ENCODE measurements at regions not wholly inside any gene's neighbourhood (a gene's known extent, or its start where the extent isn't known, plus 50 kb on each side); places are given as distances from the start of the nearest gene placed in this dataset.

DNA sequence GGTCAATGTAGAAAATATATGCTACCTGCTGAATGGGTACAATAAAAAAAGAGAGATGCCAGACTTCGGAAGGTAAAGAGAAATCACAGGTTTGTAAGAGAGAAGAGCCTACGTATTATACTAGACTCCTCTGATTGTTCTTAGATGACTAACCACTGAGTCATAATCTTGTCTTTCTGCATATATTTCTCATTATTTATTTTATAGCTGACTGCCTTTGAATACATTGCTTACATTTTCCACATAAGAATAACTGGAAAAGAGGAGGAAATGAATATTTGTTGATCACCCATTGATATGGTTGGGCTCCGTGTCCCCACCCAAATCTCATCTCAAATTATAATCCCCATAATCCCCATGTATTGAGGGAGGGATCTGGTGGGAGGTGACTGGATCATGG lies 90.3 kb upstream of the RAB27B start:
- ATAC-seq (no peak; the same call in 1 of the 2 replicates), DNase-seq (ENCODE audit: low read depth, low spot score) (no peak)
- Histone ChIP-seq H3K27me3 (ENCODE audit: insufficient read depth, low read length) (no peaks in the 10 kb centered on the region), H3K27ac (ENCODE audit: low read depth, low read length) (no peak overlapping the region), H3K9me3 (ENCODE audit: control insufficient read depth in 1 of 2, insufficient read depth in 1 of 2, low read depth in 1 of 2, low read length in 2 of 2) (no peaks in the 10 kb centered on the region), H3K4me3 (replicated peaks in 1 of 2; ENCODE audit: low read depth in 1 of 2, low read length in 2 of 2) (no peak overlapping the region), H3K9me2 (ENCODE audit: insufficient read depth) (no peaks in the 10 kb centered on the region), H4K20me1 (ENCODE audit: insufficient read depth) (no peaks in the 10 kb centered on the region), H3K4me2 (ENCODE audit: low read length) (peak overlapping the region; percentile 45), H3K9ac (ENCODE audit: low read length) (no peak overlapping the region), H3K79me2 (ENCODE audit: insufficient read depth, low read length) (no peaks in the 10 kb centered on the region), H3K36me3 (ENCODE audit: control insufficient read depth in 1 of 2, insufficient read depth in 2 of 2, low read length in 2 of 2) (no peaks in the 10 kb centered on the region), H2AFZ (ENCODE audit: low read depth, low read length, poor library complexity, severe bottlenecking) (peak overlapping the region; percentile 68), H3K4me1 (ENCODE audit: control insufficient read depth in 1 of 2, insufficient read depth in 2 of 2, low read length in 2 of 2) (peaks cover 0 to 38% of the 10 kb centered on the region in 2 experiments; a peak in 3 of 4 replicates)
- POLR2A ChIA-PET = no interaction called here
- intact Hi-C loops (cut with micrococcal nuclease) = no loop called here
- BruUV-seq (replicated peaks) = no TSS peak
- CTCF ChIA-PET = no interaction called here
- TF ChIP-seq FOSL1 (IDR thresholded peaks at IDR 0.05; ENCODE audit: low read depth) (peak; percentile 71), CEBPB (IDR thresholded peaks at IDR 0.05; ENCODE audit: low read depth) (no peak), JUND (IDR thresholded peaks at IDR 0.05) (peak; percentile 46), POLR2AphosphoS5 (IDR thresholded peaks at IDR 0.05; ENCODE audit: low read depth, low read length) (no peak), SP1 (IDR thresholded peaks at IDR 0.05; ENCODE audit: low read depth) (no peak; the same call in 1 of the 2 replicates), EZH2 (IDR thresholded peaks at IDR 0.05) (no peak), CBX3 (IDR thresholded peaks at IDR 0.05; ENCODE audit: low read depth) (no peak), ZNF274 (IDR thresholded peaks at IDR 0.05; ENCODE audit: low read depth, low read length) (no peak)
- TF ChIP-seq, protein P1, sequence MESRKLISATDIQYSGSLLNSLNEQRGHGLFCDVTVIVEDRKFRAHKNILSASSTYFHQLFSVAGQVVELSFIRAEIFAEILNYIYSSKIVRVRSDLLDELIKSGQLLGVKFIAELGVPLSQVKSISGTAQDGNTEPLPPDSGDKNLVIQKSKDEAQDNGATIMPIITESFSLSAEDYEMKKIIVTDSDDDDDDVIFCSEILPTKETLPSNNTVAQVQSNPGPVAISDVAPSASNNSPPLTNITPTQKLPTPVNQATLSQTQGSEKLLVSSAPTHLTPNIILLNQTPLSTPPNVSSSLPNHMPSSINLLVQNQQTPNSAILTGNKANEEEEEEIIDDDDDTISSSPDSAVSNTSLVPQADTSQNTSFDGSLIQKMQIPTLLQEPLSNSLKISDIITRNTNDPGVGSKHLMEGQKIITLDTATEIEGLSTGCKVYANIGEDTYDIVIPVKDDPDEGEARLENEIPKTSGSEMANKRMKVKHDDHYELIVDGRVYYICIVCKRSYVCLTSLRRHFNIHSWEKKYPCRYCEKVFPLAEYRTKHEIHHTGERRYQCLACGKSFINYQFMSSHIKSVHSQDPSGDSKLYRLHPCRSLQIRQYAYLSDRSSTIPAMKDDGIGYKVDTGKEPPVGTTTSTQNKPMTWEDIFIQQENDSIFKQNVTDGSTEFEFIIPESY (IDR thresholded peaks at IDR 0.05; ENCODE audit: extremely low read depth, insufficient replicate concordance, low read length) = no peak
- RAD21 ChIA-PET (ENCODE audit: low non-redundant PET in 1 of 2, low total read pairs in 2 of 2, uncharacterized antibody in 2 of 2, unreplicated experiment in 2 of 2) = no interaction called here

DNA sequence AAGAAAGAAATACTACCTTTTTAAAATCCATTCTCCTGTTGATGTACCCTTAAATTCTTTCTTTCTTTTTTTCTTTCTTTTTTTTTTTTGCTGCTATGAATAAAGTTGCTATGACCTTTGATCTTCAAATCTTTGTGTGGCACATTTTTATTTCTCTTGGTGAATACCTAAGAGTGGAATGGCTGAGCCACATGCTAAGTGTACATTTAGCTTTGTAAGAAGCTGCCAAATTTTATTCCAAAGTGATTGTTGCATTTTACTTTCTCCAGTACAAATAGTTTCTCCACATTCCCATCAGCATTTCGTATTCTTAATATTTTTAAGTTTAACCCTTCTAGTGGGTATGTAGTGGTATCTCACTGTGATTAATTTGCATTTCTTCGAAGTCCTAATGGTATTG lies 88.8 kb upstream of the RAB27B start:
- Histone ChIP-seq H2AFZ (ENCODE audit: low read depth, low read length, poor library complexity, severe bottlenecking) (peak overlapping the region; percentile 59), H3K9ac (ENCODE audit: low read length) (no peak overlapping the region), H3K9me2 (ENCODE audit: insufficient read depth) (no peaks in the 10 kb centered on the region), H3K27ac (ENCODE audit: low read depth, low read length) (no peak overlapping the region), H3K4me1 (ENCODE audit: control insufficient read depth in 1 of 2, insufficient read depth in 2 of 2, low read length in 2 of 2) (peaks cover 0 to 29% of the 10 kb centered on the region in 2 experiments; a peak in 3 of 4 replicates), H3K36me3 (ENCODE audit: control insufficient read depth in 1 of 2, insufficient read depth in 2 of 2, low read length in 2 of 2) (no peaks in the 10 kb centered on the region), H3K9me3 (ENCODE audit: control insufficient read depth in 1 of 2, insufficient read depth in 1 of 2, low read depth in 1 of 2, low read length in 2 of 2) (no peaks in the 10 kb centered on the region), H3K4me2 (ENCODE audit: low read length) (no peak overlapping the region), H3K79me2 (ENCODE audit: insufficient read depth, low read length) (no peaks in the 10 kb centered on the region), H3K27me3 (ENCODE audit: insufficient read depth, low read length) (no peaks in the 10 kb centered on the region), H4K20me1 (ENCODE audit: insufficient read depth) (no peaks in the 10 kb centered on the region), H3K4me3 (replicated peaks in 1 of 2; ENCODE audit: low read depth in 1 of 2, low read length in 2 of 2) (no peak overlapping the region)
- intact Hi-C loops (cut with micrococcal nuclease) = no loop called here
- ChIA-PET CTCF (no interaction called here), POLR2A (interaction anchor here (0.7 kb wide), 1 partner anchor 25 kb away, joined by 3 read pairs; no protein-coding TSS in a partner anchor), RAD21 (ENCODE audit: low non-redundant PET in 1 of 2, low total read pairs in 2 of 2, uncharacterized antibody in 2 of 2, unreplicated experiment in 2 of 2) (no interaction called here)
- DNase-seq (ENCODE audit: low read depth, low spot score) (no peak), ATAC-seq (no peak)
- BruUV-seq (replicated peaks) = no TSS peak
- no peak for TF ChIP-seq SRF (IDR thresholded peaks at IDR 0.05; ENCODE audit: low read depth)
- no peak for TF ChIP-seq POLR2A (IDR thresholded peaks at IDR 0.05; ENCODE audit: borderline replicate concordance, extremely low read depth, insufficient read depth, insufficient read length)
- TF ChIP-seq SP1 (IDR thresholded peaks at IDR 0.05; ENCODE audit: low read depth) = no peak
- TF ChIP-seq REST (IDR thresholded peaks at IDR 0.05; ENCODE audit: low read depth) = no peak
- no peak for TF ChIP-seq EZH2 (IDR thresholded peaks at IDR 0.05)
- TF ChIP-seq, protein P1 (IDR thresholded peaks at IDR 0.05; ENCODE audit: extremely low read depth, insufficient replicate concordance, low read length) = no peak
- no peak for TF ChIP-seq EGR1 (IDR thresholded peaks at IDR 0.05; ENCODE audit: low read depth)
- no peak for TF ChIP-seq JUND (IDR thresholded peaks at IDR 0.05)
- TF ChIP-seq, protein P2, sequence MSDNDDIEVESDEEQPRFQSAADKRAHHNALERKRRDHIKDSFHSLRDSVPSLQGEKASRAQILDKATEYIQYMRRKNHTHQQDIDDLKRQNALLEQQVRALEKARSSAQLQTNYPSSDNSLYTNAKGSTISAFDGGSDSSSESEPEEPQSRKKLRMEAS (IDR thresholded peaks at IDR 0.05) = no peak

Measured in HCT116 (cell line).